GM23248 (cell line): ENCODE measurements at regions not wholly inside any gene's neighbourhood (a gene's known extent, or its start where the extent isn't known, plus 50 kb on each side); places are given as distances from the start of the nearest gene placed in this dataset.

Experiments
- DNase-seq: peaks from one replicate; pipeline ENCODE4 v3.0.0-alpha.2; 2015
- H2AFZ ChIP-seq: fragments of 200-600 bp; sonication (generic); 2 replicates; pipeline ENCODE4 v1.6.1; 2016; ENCODE audit warnings: antibody characterized with exemption
- H3F3A ChIP-seq: fragments of 200-600 bp; sonication (generic); 2 replicates; pipeline ENCODE4 v1.6.1; 2016; ENCODE audit warnings: mild to moderate bottlenecking, antibody characterized with exemption, mixed run types; ENCODE audit not compliant: insufficient read depth
- H3K27ac ChIP-seq: fragments of 200-600 bp; sonication (generic); 2 replicates; pipeline ENCODE4 v1.5.1; 2016; ENCODE audit warnings: mild to moderate bottlenecking
- H3K27me3 ChIP-seq: fragments of 200-600 bp; sonication (generic); replicated peaks from 2 replicates; pipeline ENCODE4 v1.6.1; 2016; ENCODE audit warnings: mild to moderate bottlenecking; ENCODE audit not compliant: insufficient read depth
- H3K36me3 ChIP-seq: fragments of 200-600 bp; sonication (generic); 2 replicates; pipeline ENCODE4 v1.6.1; 2016; ENCODE audit warnings: low read depth, mild to moderate bottlenecking
- H3K4me1 ChIP-seq: fragments of 200-600 bp; sonication (generic); 2 replicates; pipeline ENCODE4 v1.6.1; 2016; ENCODE audit warnings: mild to moderate bottlenecking; ENCODE audit not compliant: insufficient read depth
- H3K4me2 ChIP-seq: fragments of 200-600 bp; sonication (generic); one replicate; pipeline ENCODE4 v1.6.1; 2016; ENCODE audit warnings: mild to moderate bottlenecking; ENCODE audit not compliant: unreplicated experiment
- H3K4me3 ChIP-seq: fragments of 200-600 bp; sonication (generic); 2 replicates; pipeline ENCODE4 v1.5.1; 2016; ENCODE audit warnings: mild to moderate bottlenecking
- H3K79me2 ChIP-seq: fragments of 200-600 bp; sonication (generic); 2 replicates; pipeline ENCODE4 v1.6.1; 2016; ENCODE audit warnings: mild to moderate bottlenecking; ENCODE audit not compliant: insufficient read depth
- H3K9ac ChIP-seq: fragments of 200-600 bp; sonication (generic); 2 replicates; pipeline ENCODE4 v1.6.1; 2016; ENCODE audit warnings: mild to moderate bottlenecking
- H3K9me2 ChIP-seq: fragments of 200-600 bp; sonication (generic); 2 replicates; pipeline ENCODE4 v1.6.1; 2016; ENCODE audit warnings: mixed run types, mild to moderate bottlenecking, moderate library complexity; ENCODE audit not compliant: insufficient read depth
- H3K9me3 ChIP-seq: fragments of 200-600 bp; sonication (generic); one replicate; pipeline ENCODE4 v1.6.1; 2017; ENCODE audit warnings: low read depth
- H4K20me1 ChIP-seq: fragments of 200-600 bp; sonication (generic); 2 replicates; pipeline ENCODE4 v1.6.0; 2016; ENCODE audit not compliant: insufficient read depth
- EZH2 ChIP-seq: fragments of 200-600 bp; sonication (generic); IDR thresholded peaks from 2 replicates; pipeline ENCODE4 v1.6.1; 2018; ENCODE audit warnings: antibody characterized with exemption, mild to moderate bottlenecking; ENCODE audit not compliant: insufficient read depth, poor library complexity, severe bottlenecking
- EZH2phosphoT487 ChIP-seq: fragments of 200-600 bp; sonication (generic); IDR thresholded peaks from 2 replicates; pipeline ENCODE4 v1.6.1; 2018; ENCODE audit warnings: antibody characterized with exemption, moderate library complexity, mild to moderate bottlenecking, low read depth; ENCODE audit not compliant: insufficient read depth
- WGBS, 2 experiments: methylation state at CpG; one replicate each; pipeline ENCODE4 v1.1.6; 2015 to 2017; ENCODE audit warnings: low lambda C conversion rate in 2 of 2, low coverage in 1 of 2; ENCODE audit errors: missing lambda C conversion rate in 2 of 2; 5-methylcytosine and 5-hydroxymethylcytosine counted together
- in situ Hi-C: fragments of 300-500 bp; cut with MboI; formaldehyde crosslinking; loops from 2 replicates; pipeline ENCODE4 v1.15.0; 2020

- no peaks in the 10 kb centered on the region for H4K20me1 ChIP-seq
- 87% methylated on average over 2 of the region's 2 CpGs for WGBS, 2 experiments
- H3K9ac ChIP-seq = no peak overlapping the region
- no peak overlapping the region for H3K4me2 ChIP-seq
- H3K36me3 ChIP-seq = peaks cover 40% of the 10 kb centered on the region; the same call in 1 of the 2 replicates
- no peak overlapping the region for H3K27ac ChIP-seq
- H3K79me2 ChIP-seq = no peaks in the 10 kb centered on the region
- no peaks in the 10 kb centered on the region for H3K27me3 ChIP-seq
- H3K4me1 ChIP-seq = no peaks in the 10 kb centered on the region
- no peak for DNase-seq
- TF ChIP-seq EZH2 (no peak), EZH2phosphoT487 (no peak)
- no peaks in the 10 kb centered on the region for H3K9me2 ChIP-seq
- no peaks in the 10 kb centered on the region for H3F3A ChIP-seq
- no peaks in the 10 kb centered on the region for H3K9me3 ChIP-seq
- no peak overlapping the region for H3K4me3 ChIP-seq
- H2AFZ ChIP-seq = no peak overlapping the region
- in situ Hi-C loops = no loop called here
These were observed 441.0 kb downstream of the KLF12 start for GRCh38 chr13:73693215-73693614.

- TF ChIP-seq EZH2 (no peak), EZH2phosphoT487 (no peak)
- WGBS, 2 experiments = 94% methylated on average over 4 of the region's 4 CpGs
- H3K4me3 ChIP-seq = no peak overlapping the region
- H3K9ac ChIP-seq = no peak overlapping the region
- H3K79me2 ChIP-seq = no peaks in the 10 kb centered on the region
- H3K9me3 ChIP-seq = no peaks in the 10 kb centered on the region
- peaks cover 40% of the 10 kb centered on the region; the same call in 1 of the 2 replicates for H3K36me3 ChIP-seq
- DNase-seq = no peak
- in situ Hi-C loops = no loop called here
- H2AFZ ChIP-seq = no peak overlapping the region
- no peaks in the 10 kb centered on the region for H4K20me1 ChIP-seq
- no peaks in the 10 kb centered on the region for H3K4me1 ChIP-seq
- no peak overlapping the region for H3K27ac ChIP-seq
- H3K4me2 ChIP-seq = no peak overlapping the region
- 0 out of 2 replicates have a peak, but pooled peaks cover 4% of the 10 kb centered on the region for H3K9me2 ChIP-seq
- H3F3A ChIP-seq = no peaks in the 10 kb centered on the region
- H3K27me3 ChIP-seq = no peaks in the 10 kb centered on the region
These were observed 442.3 kb downstream of the KLF12 start for GRCh38 chr13:73691891-73692290.

DNA sequence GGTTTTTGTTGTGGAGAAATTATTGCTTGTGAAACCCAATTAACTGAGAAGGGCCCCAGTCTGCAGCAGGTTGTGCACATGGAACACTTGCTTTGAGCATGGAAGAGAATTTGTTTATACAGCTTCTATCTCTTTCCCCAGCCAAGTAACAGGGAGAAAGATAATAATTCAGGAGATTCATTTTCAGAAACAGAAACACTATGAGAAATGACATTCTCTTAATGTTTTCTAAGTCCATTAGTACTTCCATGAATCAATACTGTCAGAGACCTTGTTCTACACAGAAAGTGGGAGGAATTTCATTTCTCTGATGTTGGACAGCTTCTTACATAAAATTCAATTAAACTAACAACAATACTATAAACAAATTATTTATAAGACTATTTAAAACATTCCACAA, 446.3 kb downstream of the KLF12 start:
- Histone ChIP-seq H3K27me3 (no peaks in the 10 kb centered on the region), H3K4me2 (no peak overlapping the region), H3K9me2 (0 out of 2 replicates have a peak, but pooled peaks cover 4% of the 10 kb centered on the region), H3K79me2 (no peaks in the 10 kb centered on the region), H3K9ac (no peak overlapping the region), H3F3A (no peaks in the 10 kb centered on the region), H2AFZ (no peak overlapping the region), H3K9me3 (no peaks in the 10 kb centered on the region), H3K36me3 (peaks cover 19% of the 10 kb centered on the region; the same call in 1 of the 2 replicates), H3K27ac (no peak overlapping the region), H3K4me1 (no peaks in the 10 kb centered on the region), H4K20me1 (no peaks in the 10 kb centered on the region), H3K4me3 (no peak overlapping the region)
- DNase-seq = no peak
- in situ Hi-C loops = no loop called here
- TF ChIP-seq EZH2 = no peak
- no peak for TF ChIP-seq EZH2phosphoT487

DNA sequence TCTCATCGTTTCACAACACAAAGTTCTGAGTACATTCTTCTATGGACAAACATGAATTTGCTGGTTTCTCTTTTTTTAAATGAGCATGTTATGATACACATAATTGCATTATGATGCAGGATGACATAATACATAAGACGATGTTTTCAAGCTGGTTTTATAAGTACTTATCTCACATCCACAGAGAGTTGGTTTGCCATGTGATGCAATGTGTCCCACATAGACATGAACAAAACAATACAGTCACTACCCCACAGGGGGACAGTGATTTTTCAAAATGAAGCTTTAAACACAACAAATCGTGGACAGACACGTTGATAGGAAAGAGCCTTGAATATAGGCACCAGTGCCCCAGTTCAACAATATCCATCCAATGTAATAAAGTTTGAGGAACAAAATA, 447.1 kb downstream of the KLF12 start:
- Histone ChIP-seq H3K4me2 (no peak overlapping the region), H3K27me3 (no peaks in the 10 kb centered on the region), H3K4me3 (no peak overlapping the region), H3K9ac (no peak overlapping the region), H3K4me1 (no peaks in the 10 kb centered on the region), H2AFZ (no peak overlapping the region), H3K36me3 (peaks cover 15% of the 10 kb centered on the region; the same call in 1 of the 2 replicates), H3F3A (no peaks in the 10 kb centered on the region), H4K20me1 (no peaks in the 10 kb centered on the region), H3K27ac (no peak overlapping the region), H3K9me2 (0 out of 2 replicates have a peak, but pooled peaks cover 4% of the 10 kb centered on the region), H3K79me2 (no peaks in the 10 kb centered on the region), H3K9me3 (no peaks in the 10 kb centered on the region)
- in situ Hi-C loops = no loop called here
- TF ChIP-seq EZH2 (no peak), EZH2phosphoT487 (no peak)
- DNase-seq = no peak
- WGBS, 2 experiments = 94 to 95% methylated on average over 4 of the region's 4 CpGs

GRCh38 chr13:73684750-73685149, 449.5 kb downstream of the KLF12 start:
- H2AFZ ChIP-seq = no peak overlapping the region
- in situ Hi-C loops = no loop called here

More at GRCh38 chr13:73684750-73685149, 449.5 kb downstream of the KLF12 start:
- 0 out of 2 replicates have a peak, but pooled peaks cover 4% of the 10 kb centered on the region for H3K9me2 ChIP-seq
- H3K4me3 ChIP-seq = no peak overlapping the region
- no peaks in the 10 kb centered on the region for H3K27me3 ChIP-seq
- TF ChIP-seq EZH2 = no peak
- WGBS, 2 experiments = 96 to 98% methylated on average over 11 of the region's 11 CpGs
- no peaks in the 10 kb centered on the region for H3K36me3 ChIP-seq
- H3K9me3 ChIP-seq = no peaks in the 10 kb centered on the region
- H4K20me1 ChIP-seq = no peaks in the 10 kb centered on the region
- no peaks in the 10 kb centered on the region for H3F3A ChIP-seq
- H3K4me2 ChIP-seq = no peak overlapping the region
- H3K79me2 ChIP-seq = no peaks in the 10 kb centered on the region
- H3K4me1 ChIP-seq = no peaks in the 10 kb centered on the region
- H3K9ac ChIP-seq = no peak overlapping the region
- no peak for DNase-seq
- H3K27ac ChIP-seq = no peak overlapping the region
